Effector memory CD8-positive, alpha-beta T cell (primary cell): ENCODE measurements at regions not wholly inside any gene's neighbourhood (a gene's known extent, or its start where the extent isn't known, plus 50 kb on each side); places are given as distances from the start of the nearest gene placed in this dataset.
"Not testable (repeated sequence)": the region's sequence is repeated elsewhere in the genome, so short reads cannot be mapped to it uniquely, and the experiment has no call there.

ENCODE experiments used
- ATAC-seq: fragments of 150-1000 bp; cut with Tn5 transposase; replicated peaks from 2 replicates; pipeline ENCODE4 v1.10.0; 2021; ENCODE audit warnings: mild to moderate bottlenecking, moderate library complexity
- DNase-seq, 3 experiments: peaks; one replicate each; pipeline ENCODE4 v3.0.0; 2021
- H3K27ac Mint-ChIP-seq, 2 donors: one replicate each; pipeline ENCODE4 v1.8.0; 2022; ENCODE audit warnings: mild to moderate bottlenecking in 2 of 2, mixed read lengths in 2 of 2, moderate library complexity in 2 of 2
- H3K27me3 Mint-ChIP-seq, 2 donors: one replicate each; pipeline ENCODE4 v1.8.0; 2022; ENCODE audit warnings: mixed read lengths in 2 of 2
- H3K36me3 Mint-ChIP-seq: one replicate; pipeline ENCODE4 v1.8.0; 2022; ENCODE audit warnings: mild to moderate bottlenecking, moderate library complexity, mixed read lengths; ENCODE audit not compliant: insufficient read depth
- H3K4me1 Mint-ChIP-seq, 2 donors: one replicate each; pipeline ENCODE4 v1.8.0; 2022; ENCODE audit warnings: low read depth in 2 of 2, mixed read lengths in 2 of 2
- H3K4me3 Mint-ChIP-seq, 2 donors: one replicate each; pipeline ENCODE4 v1.8.0; 2022; ENCODE audit warnings: mild to moderate bottlenecking in 2 of 2, mixed read lengths in 2 of 2, moderate library complexity in 2 of 2
- H3K9me3 Mint-ChIP-seq, 2 donors: one replicate each; pipeline ENCODE4 v1.8.0; 2022; ENCODE audit warnings: mixed read lengths in 2 of 2

- H3K9me3 Mint-ChIP-seq, result no peaks in the 10 kb centered on the region
Observed at GRCh38 chr19:24032651-24033050, 54.3 kb upstream of the ZNF254 start.

GRCh38 chr19:24033301-24033962 lies 53.6 kb upstream of the ZNF254 start:
- peaks cover 27% of the 10 kb centered on the region for H3K36me3 Mint-ChIP-seq
- peaks cover 31 to 39% of the 10 kb centered on the region in 2 donors for H3K4me1 Mint-ChIP-seq
- DNase-seq (peak; percentile 69 to 78 (median 71)), ATAC-seq (peak; percentile 98)
- no peaks in the 10 kb centered on the region for H3K9me3 Mint-ChIP-seq
- H3K27me3 Mint-ChIP-seq, result no peaks in the 10 kb centered on the region
- peak overlapping the region; percentile 99 for H3K4me3 Mint-ChIP-seq
- peak overlapping the region; percentile 98 for H3K27ac Mint-ChIP-seq

More at GRCh38 chr19:24032651-24033050, 54.3 kb upstream of the ZNF254 start:
- H3K4me1 Mint-ChIP-seq, result peaks cover 31 to 39% of the 10 kb centered on the region in 2 donors
- DNase-seq, result no peak
- no peaks in the 10 kb centered on the region for H3K27me3 Mint-ChIP-seq
- H3K36me3 Mint-ChIP-seq, result peaks cover 23% of the 10 kb centered on the region
- peak overlapping the region; percentile 99 for H3K4me3 Mint-ChIP-seq
- ATAC-seq, result no peak
- peak overlapping the region; percentile 98 for H3K27ac Mint-ChIP-seq

- Mint-ChIP-seq H3K27ac (peak overlapping the region; percentile 98), H3K9me3 (no peaks in the 10 kb centered on the region), H3K36me3 (peaks cover 27% of the 10 kb centered on the region), H3K4me1 (peaks cover 32 to 42% of the 10 kb centered on the region in 2 donors), H3K27me3 (no peaks in the 10 kb centered on the region), H3K4me3 (peak overlapping the region; percentile 99)
- ATAC-seq (peak; percentile 20), DNase-seq (peak in 1 of 3 experiments; percentile 2)
Observed at GRCh38 chr19:24033963-24034342, 53.0 kb upstream of the ZNF254 start.

- Mint-ChIP-seq H3K4me1 (peaks cover 36 to 50% of the 10 kb centered on the region in 2 donors), H3K4me3 (peak overlapping the region; percentile 99), H3K36me3 (peaks cover 27% of the 10 kb centered on the region), H3K27ac (peak overlapping the region in 1 of 2 donors; percentile 44)
- DNase-seq, H3K9me3 Mint-ChIP-seq, H3K27me3 Mint-ChIP-seq, ATAC-seq: not testable (repeated sequence)
Observed at GRCh38 chr19:24035261-24035880, 51.6 kb upstream of the ZNF254 start.
